KMS-11 (cell line): ENCODE measurements at regions not wholly inside any gene's neighbourhood (a gene's known extent, or its start where the extent isn't known, plus 50 kb on each side); places are given as distances from the start of the nearest gene placed in this dataset.

Experiments used
- H2AFZ ChIP-seq: fragments of 200-600 bp; sonication (generic); 2 replicates; pipeline ENCODE4 v1.6.1; 2016; ENCODE audit warnings: antibody characterized with exemption, mixed run types, low read depth
- H3K27ac ChIP-seq: fragments of 200-600 bp; sonication (generic); 2 replicates; pipeline ENCODE4 v1.6.1; 2016; ENCODE audit warnings: mild to moderate bottlenecking, mixed run types
- H3K27me3 ChIP-seq: fragments of 200-600 bp; sonication (generic); 2 replicates; pipeline ENCODE4 v1.6.1; 2017; ENCODE audit warnings: mild to moderate bottlenecking, low read depth, mixed run types, moderate library complexity; ENCODE audit not compliant: insufficient read depth
- H3K36me3 ChIP-seq: fragments of 200-600 bp; sonication (generic); 2 replicates; pipeline ENCODE4 v1.6.1; 2017; ENCODE audit warnings: mild to moderate bottlenecking, mixed run types; ENCODE audit not compliant: insufficient read depth
- H3K4me1 ChIP-seq: fragments of 200-600 bp; sonication (generic); 2 replicates; pipeline ENCODE4 v1.6.1; 2016; ENCODE audit warnings: mild to moderate bottlenecking, low read depth, mixed run types; ENCODE audit not compliant: poor library complexity, severe bottlenecking
- H3K4me2 ChIP-seq: fragments of 200-600 bp; sonication (generic); 2 replicates; pipeline ENCODE4 v1.7.0; 2016; ENCODE audit warnings: mild to moderate bottlenecking, mixed run types
- H3K4me3 ChIP-seq: fragments of 200-600 bp; sonication (generic); IDR thresholded peaks from 2 replicates; pipeline ENCODE4 v1.6.1; 2017; ENCODE audit warnings: low read depth, low read length, mixed read lengths; ENCODE audit not compliant: insufficient read depth
- H3K79me2 ChIP-seq: fragments of 200-600 bp; sonication (generic); 2 replicates; pipeline ENCODE4 v1.6.1; 2016; ENCODE audit warnings: low read depth, mixed run types; ENCODE audit not compliant: insufficient read depth
- H3K9ac ChIP-seq: fragments of 200-600 bp; sonication (generic); 2 replicates; pipeline ENCODE4 v1.6.1; 2016; ENCODE audit warnings: mild to moderate bottlenecking, mixed run types
- H4K20me1 ChIP-seq: fragments of 200-600 bp; sonication (generic); 2 replicates; pipeline ENCODE4 v1.6.1; 2016; ENCODE audit warnings: mild to moderate bottlenecking, mixed run types; ENCODE audit not compliant: insufficient read depth
- CTCF ChIP-seq: fragments of 200-600 bp; sonication (generic); conservative IDR thresholded peaks from 2 replicates; pipeline ENCODE4 v1.6.1; 2017; ENCODE audit warnings: low read depth, mild to moderate bottlenecking, antibody characterized with exemption, low read length, moderate library complexity, mixed read lengths

DNA sequence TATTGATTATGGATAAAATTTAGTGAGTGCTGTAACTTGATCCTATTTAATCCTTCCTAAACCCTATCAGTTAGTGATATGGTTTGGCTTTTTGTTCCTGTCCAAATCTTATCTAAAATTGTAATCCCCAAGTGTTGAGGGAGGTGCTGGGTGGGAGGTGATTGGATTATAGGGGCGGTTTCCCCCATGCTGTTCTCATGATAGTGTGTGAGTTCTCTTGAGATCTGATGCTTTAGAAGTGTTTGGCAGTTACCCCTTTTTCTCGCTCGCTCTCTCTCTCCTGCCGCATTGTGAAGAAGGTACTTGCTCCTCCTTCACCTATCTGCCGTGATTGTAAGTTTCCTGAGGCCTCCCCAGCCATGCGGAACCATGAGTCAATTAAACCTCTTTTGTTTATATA, 134.0 kb upstream of the SUCLG2 start:
- H3K4me2 ChIP-seq: no peak overlapping the region
- no peak overlapping the region for H3K9ac ChIP-seq
- H3K4me3 ChIP-seq: no peak overlapping the region
- no peaks in the 10 kb centered on the region for H3K4me1 ChIP-seq
- H2AFZ ChIP-seq: no peak overlapping the region
- no peaks in the 10 kb centered on the region for H3K36me3 ChIP-seq
- no peaks in the 10 kb centered on the region for H3K79me2 ChIP-seq
- H4K20me1 ChIP-seq: no peaks in the 10 kb centered on the region
- H3K27me3 ChIP-seq: no peaks in the 10 kb centered on the region
- H3K27ac ChIP-seq: no peak overlapping the region
- no peak for TF ChIP-seq CTCF

GRCh38 chr3:67783281-67784250, 129.2 kb upstream of the SUCLG2 start:
- Histone ChIP-seq H3K79me2 (no peaks in the 10 kb centered on the region), H3K27me3 (no peaks in the 10 kb centered on the region), H3K27ac (no peak overlapping the region), H3K9ac (no peak overlapping the region), H2AFZ (no peak overlapping the region), H3K36me3 (no peaks in the 10 kb centered on the region), H3K4me2 (no peak overlapping the region), H4K20me1 (no peaks in the 10 kb centered on the region), H3K4me3 (no peak overlapping the region), H3K4me1 (no peaks in the 10 kb centered on the region)
- TF ChIP-seq CTCF: no peak

- Histone ChIP-seq H4K20me1 (no peaks in the 10 kb centered on the region), H3K4me2 (no peak overlapping the region), H3K9ac (no peak overlapping the region), H3K4me1 (no peaks in the 10 kb centered on the region), H3K36me3 (no peaks in the 10 kb centered on the region), H2AFZ (no peak overlapping the region), H3K27me3 (no peaks in the 10 kb centered on the region), H3K27ac (no peak overlapping the region), H3K4me3 (no peak overlapping the region), H3K79me2 (no peaks in the 10 kb centered on the region)
- TF ChIP-seq CTCF: no peak
Observed at GRCh38 chr3:67781871-67782270, 127.5 kb upstream of the SUCLG2 start.

- Histone ChIP-seq H3K4me1 (no peaks in the 10 kb centered on the region), H2AFZ (no peak overlapping the region), H3K4me3 (no peak overlapping the region), H3K79me2 (no peaks in the 10 kb centered on the region), H3K27me3 (no peaks in the 10 kb centered on the region), H3K9ac (no peak overlapping the region), H4K20me1 (no peaks in the 10 kb centered on the region), H3K4me2 (no peak overlapping the region), H3K27ac (no peak overlapping the region), H3K36me3 (no peaks in the 10 kb centered on the region)
- no peak for TF ChIP-seq CTCF
Observed at GRCh38 chr3:67781218-67781617, 126.8 kb upstream of the SUCLG2 start.
